DND-41 (cell line): ENCODE measurements at regions not wholly inside any gene's neighbourhood (a gene's known extent, or its start where the extent isn't known, plus 50 kb on each side); places are given as distances from the start of the nearest gene placed in this dataset.
"Not testable (repeated sequence)": the region's sequence is repeated elsewhere in the genome, so short reads cannot be mapped to it uniquely, and the experiment has no call there.

Source experiments
- ATAC-seq: fragments of 200-7000 bp; cut with Tn5 transposase; 3 replicates; pipeline ENCODE4 v1.9.1; 2021; ENCODE audit warnings: low read depth; ENCODE audit not compliant: insufficient read depth
- DNase-seq: peaks from one replicate; pipeline ENCODE4 v3.0.0-alpha.2; 2020
- H2AFZ ChIP-seq: 2 replicates; pipeline ENCODE4 v1.6.0; 2012; ENCODE audit warnings: low read depth, low read length
- H3K27ac ChIP-seq: 2 replicates; pipeline ENCODE4 v1.5.1; 2012; ENCODE audit warnings: low read length, inconsistent platforms
- H3K27me3 ChIP-seq: fragments of 200-600 bp; sonication (generic); 2 replicates; pipeline ENCODE4 v1.6.0; 2012; ENCODE audit warnings: low read length, mild to moderate bottlenecking, inconsistent platforms; ENCODE audit not compliant: insufficient read depth, poor library complexity
- H3K36me3 ChIP-seq: 2 replicates; pipeline ENCODE4 v1.5.1; 2012; ENCODE audit warnings: low read length, inconsistent platforms; ENCODE audit not compliant: insufficient read depth
- H3K4me1 ChIP-seq: 2 replicates; pipeline ENCODE4 v1.5.1; 2012; ENCODE audit warnings: mild to moderate bottlenecking, low read length; ENCODE audit not compliant: insufficient read depth
- H3K4me2 ChIP-seq: 2 replicates; pipeline ENCODE4 v1.6.0; 2012; ENCODE audit warnings: mild to moderate bottlenecking, moderate library complexity, low read length, inconsistent platforms; ENCODE audit not compliant: insufficient read depth
- H3K4me3 ChIP-seq, 2 experiments: fragments of 200-600 bp in 1 of 2; shearing (Covaris generic) in 1 of 2; 2 replicates each; pipeline ENCODE4 v1.5.1; 2012 to 2016; ENCODE audit warnings: inconsistent platforms in 2 of 2, low read length in 2 of 2, mild to moderate bottlenecking in 2 of 2, low read depth in 1 of 2, moderate library complexity in 1 of 2
- H3K79me2 ChIP-seq: 2 replicates; pipeline ENCODE4 v1.6.0; 2012; ENCODE audit warnings: low read length, inconsistent platforms; ENCODE audit not compliant: insufficient read depth
- H3K9ac ChIP-seq: 2 replicates; pipeline ENCODE4 v1.6.0; 2012; ENCODE audit warnings: low read depth, mild to moderate bottlenecking, inconsistent platforms, low read length, moderate library complexity
- H3K9me3 ChIP-seq: 2 replicates; pipeline ENCODE4 v1.5.1; 2012; ENCODE audit warnings: low read length, moderate library complexity, mild to moderate bottlenecking, inconsistent platforms; ENCODE audit not compliant: insufficient read depth, severe bottlenecking
- H4K20me1 ChIP-seq: 2 replicates; pipeline ENCODE4 v1.6.0; 2012; ENCODE audit warnings: low read length; ENCODE audit not compliant: insufficient read depth
- CTCF ChIP-seq: IDR thresholded peaks from 2 replicates; pipeline ENCODE4 v1.5.1; 2012; ENCODE audit warnings: borderline replicate concordance, low read length, moderate library complexity, mild to moderate bottlenecking; ENCODE audit not compliant: poor library complexity, severe bottlenecking; ENCODE audit errors: extremely low read depth
- EZH2 ChIP-seq: IDR thresholded peaks from 3 replicates; pipeline ENCODE4 v1.6.1; 2012; ENCODE audit warnings: borderline replicate concordance, low read depth, mild to moderate bottlenecking, moderate library complexity, low read length, inconsistent platforms; ENCODE audit not compliant: severe bottlenecking

- Histone ChIP-seq H4K20me1 (no peaks in the 10 kb centered on the region), H3K27ac (no peak overlapping the region), H3K79me2 (no peaks in the 10 kb centered on the region), H3K27me3 (no peaks in the 10 kb centered on the region), H3K36me3 (no peaks in the 10 kb centered on the region), H3K4me3 (no peak overlapping the region), H3K4me2 (no peak overlapping the region), H3K9me3 (no peaks in the 10 kb centered on the region), H3K9ac (no peak overlapping the region), H2AFZ (no peak overlapping the region), H3K4me1 (no peaks in the 10 kb centered on the region)
- ATAC-seq = no peak
- no peak for DNase-seq
- TF ChIP-seq CTCF (no peak), EZH2 (no peak)
Observed at GRCh38 chr17:13843862-13844635, 225.3 kb upstream of the COX10 start.

- DNase-seq = no peak
- Histone ChIP-seq H3K4me3 (no peak overlapping the region), H3K27ac (no peak overlapping the region), H3K27me3 (no peaks in the 10 kb centered on the region), H3K9me3 (no peaks in the 10 kb centered on the region), H3K79me2 (no peaks in the 10 kb centered on the region), H3K9ac (no peak overlapping the region), H3K36me3 (no peaks in the 10 kb centered on the region), H4K20me1 (no peaks in the 10 kb centered on the region), H3K4me2 (no peak overlapping the region), H2AFZ (no peak overlapping the region), H3K4me1 (no peaks in the 10 kb centered on the region)
- TF ChIP-seq CTCF = no peak
- no peak for TF ChIP-seq EZH2
- ATAC-seq = no peak
Observed at GRCh38 chr17:13851889-13852288, 217.4 kb upstream of the COX10 start.

GRCh38 chr17:13855730-13856129, 213.6 kb upstream of the COX10 start:
- not testable (repeated sequence) for H4K20me1 ChIP-seq, H3K4me1 ChIP-seq, H3K27me3 ChIP-seq, H3K9ac ChIP-seq, DNase-seq, H3K36me3 ChIP-seq, ATAC-seq, H3K9me3 ChIP-seq, H3K27ac ChIP-seq, H3K4me2 ChIP-seq, H2AFZ ChIP-seq, H3K79me2 ChIP-seq, H3K4me3 ChIP-seq

GRCh38 chr17:13862346-13862745, 207.0 kb upstream of the COX10 start:
- Histone ChIP-seq H3K9ac (no peak overlapping the region), H2AFZ (no peak overlapping the region), H3K9me3 (peaks cover under 1% of the 10 kb centered on the region), H4K20me1 (no peaks in the 10 kb centered on the region), H3K27me3 (no peaks in the 10 kb centered on the region), H3K4me1 (no peaks in the 10 kb centered on the region), H3K4me3 (no peak overlapping the region), H3K4me2 (no peak overlapping the region), H3K27ac (no peak overlapping the region), H3K79me2 (no peaks in the 10 kb centered on the region), H3K36me3 (no peaks in the 10 kb centered on the region)
- no peak for TF ChIP-seq EZH2
- no peak for TF ChIP-seq CTCF
- no peak for DNase-seq
- no peak for ATAC-seq
